NOMO-1 treated with DMSO at 0.1 percent for 48 hours (cell line): ENCODE measurements at regions not wholly inside any gene's neighbourhood (a gene's known extent, or its start where the extent isn't known, plus 50 kb on each side); places are given as distances from the start of the nearest gene placed in this dataset.
A peak's percentile ranks its signal among the peaks of the same experiment; 100 is the strongest.
"Not testable (repeated sequence)": the region's sequence is repeated elsewhere in the genome, so short reads cannot be mapped to it uniquely, and the experiment has no call there.

ENCODE experiments used
- DNase-seq: peaks from one replicate; lab custom pipeline; 2025; ENCODE audit not compliant: unreplicated experiment; lab: John Stamatoyannopoulos, UW

- no peak for DNase-seq
These were observed 154.0 kb downstream of the REEP3 start for GRCh38 chr10:63675171-63675570.

DNA sequence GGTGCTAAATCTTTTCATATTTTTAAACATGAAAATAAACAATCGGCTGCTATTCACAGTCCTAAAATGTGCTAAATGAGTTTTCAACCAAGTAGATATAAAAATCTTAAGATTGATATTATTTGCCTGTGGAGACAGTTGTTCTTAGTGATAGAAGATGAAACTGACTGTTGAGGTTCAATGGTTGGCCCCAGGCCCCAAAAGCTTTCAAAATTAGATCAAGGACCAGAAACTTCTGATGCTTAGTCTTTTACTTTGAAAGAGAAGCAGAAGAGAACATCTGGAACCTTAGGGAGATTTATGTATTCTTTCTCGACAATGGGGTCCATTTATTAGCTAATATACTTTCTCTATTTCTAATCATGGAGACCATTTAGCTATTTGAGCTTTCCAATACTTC lies 155.8 kb downstream of the REEP3 start:
- DNase-seq: no peak

- DNase-seq: not testable (repeated sequence)
These were observed 159.3 kb downstream of the REEP3 start for GRCh38 chr10:63680545-63680944.

DNA sequence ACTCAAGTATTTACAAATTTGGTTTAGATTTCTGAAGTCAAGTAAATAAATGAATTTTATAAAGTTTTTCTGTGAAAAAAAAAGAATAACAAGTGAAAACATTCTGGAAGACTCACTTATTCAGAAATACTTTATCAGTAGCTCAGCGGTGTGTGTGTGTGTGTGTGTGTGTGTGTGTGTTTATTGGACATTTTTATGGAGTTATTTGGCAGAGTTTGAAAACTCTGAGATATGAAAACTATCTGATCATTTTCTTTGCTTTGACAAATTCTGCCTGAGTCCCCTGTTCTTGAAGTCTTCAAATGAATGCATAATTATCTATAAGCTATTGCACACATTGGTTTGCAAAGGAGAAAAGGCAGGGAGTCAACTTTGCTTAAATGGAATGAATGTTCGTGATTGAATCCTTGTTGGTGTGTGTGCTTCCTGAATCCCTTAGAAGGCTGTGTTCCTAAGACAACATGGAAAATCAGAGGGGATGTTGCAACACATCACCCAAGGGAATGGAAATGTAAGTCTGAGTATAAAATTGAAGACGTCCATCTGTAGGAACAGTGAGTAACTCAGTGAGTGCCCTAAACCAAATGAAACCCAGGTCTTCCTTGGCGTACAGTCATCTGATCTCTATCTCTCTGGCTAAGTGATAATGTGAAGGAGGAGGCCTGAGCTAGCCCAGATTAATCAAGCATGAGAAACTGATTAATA lies 160.9 kb downstream of the REEP3 start:
- no peak for DNase-seq

GRCh38 chr10:63682698-63683052 lies 161.5 kb downstream of the REEP3 start:
- not testable (repeated sequence) for DNase-seq

DNA sequence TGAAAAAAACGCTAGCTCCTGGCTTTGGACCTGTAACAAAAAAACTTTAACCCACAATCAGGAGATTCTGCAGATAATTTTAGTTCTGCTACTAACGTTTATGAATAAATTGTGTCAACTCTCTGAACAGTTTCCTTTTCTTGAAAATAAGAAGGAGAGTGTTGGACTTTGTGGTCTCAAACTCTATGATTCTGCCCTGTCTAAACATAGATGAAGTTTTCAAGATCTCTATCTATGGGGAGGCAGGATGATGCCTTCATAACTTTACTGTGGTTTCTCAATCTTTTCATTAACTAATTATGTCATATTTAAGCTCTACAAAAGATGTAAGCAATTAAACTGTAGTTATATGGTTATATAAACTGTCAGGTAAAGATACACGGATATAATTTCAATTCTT lies 162.0 kb downstream of the REEP3 start:
- no peak for DNase-seq

- no peak for DNase-seq
These were observed 162.5 kb downstream of the REEP3 start for GRCh38 chr10:63683686-63684085.

GRCh38 chr10:63684257-63684936 lies 163.2 kb downstream of the REEP3 start:
- DNase-seq: no peak

- no peak for DNase-seq
These were observed 168.6 kb downstream of the REEP3 start for GRCh38 chr10:63689768-63690167.

GRCh38 chr10:63692220-63692896 lies 171.2 kb downstream of the REEP3 start:
- DNase-seq: peak; percentile 47

DNA sequence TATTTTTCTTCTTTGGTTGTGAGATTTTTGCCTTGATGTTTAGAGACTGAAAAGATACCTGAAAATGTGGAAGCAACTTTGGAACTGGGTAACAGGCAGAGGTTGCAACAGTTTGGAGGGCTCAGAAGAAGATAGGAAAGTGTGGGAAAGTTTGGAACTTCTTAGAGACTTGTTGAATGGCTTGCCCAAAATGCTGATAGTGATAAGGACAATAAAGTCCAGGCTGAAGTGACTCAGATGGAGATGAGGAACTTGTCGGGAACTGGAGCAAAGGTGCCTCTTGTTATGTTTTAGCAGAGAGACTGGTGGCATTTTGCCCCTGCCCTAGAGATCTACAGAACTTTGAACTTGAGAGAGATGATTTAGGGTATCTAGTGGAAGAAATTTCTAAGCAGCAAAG lies 171.8 kb downstream of the REEP3 start:
- not testable (repeated sequence) for DNase-seq

DNA sequence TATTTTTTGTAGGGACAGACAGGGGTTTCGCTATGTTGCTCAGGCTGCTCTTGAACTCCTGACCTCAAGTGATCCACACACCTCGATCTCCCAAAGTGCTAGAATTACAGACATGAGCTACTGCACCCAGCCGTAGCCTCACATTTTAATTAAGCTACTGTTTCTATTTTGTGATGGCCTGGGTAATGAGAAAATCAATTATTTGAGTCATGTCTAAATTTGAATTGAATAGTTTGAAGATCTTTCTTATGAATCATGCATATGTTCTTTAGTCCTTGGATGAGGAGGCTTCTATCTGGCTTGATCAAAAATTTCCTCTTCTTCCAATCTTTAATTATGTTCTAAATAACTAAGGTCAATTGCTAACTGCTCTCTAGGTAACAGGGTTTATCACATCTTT lies 175.0 kb downstream of the REEP3 start:
- DNase-seq: no peak

- peak; percentile 28 for DNase-seq
These were observed 177.0 kb downstream of the REEP3 start for GRCh38 chr10:63697956-63698786.

DNA sequence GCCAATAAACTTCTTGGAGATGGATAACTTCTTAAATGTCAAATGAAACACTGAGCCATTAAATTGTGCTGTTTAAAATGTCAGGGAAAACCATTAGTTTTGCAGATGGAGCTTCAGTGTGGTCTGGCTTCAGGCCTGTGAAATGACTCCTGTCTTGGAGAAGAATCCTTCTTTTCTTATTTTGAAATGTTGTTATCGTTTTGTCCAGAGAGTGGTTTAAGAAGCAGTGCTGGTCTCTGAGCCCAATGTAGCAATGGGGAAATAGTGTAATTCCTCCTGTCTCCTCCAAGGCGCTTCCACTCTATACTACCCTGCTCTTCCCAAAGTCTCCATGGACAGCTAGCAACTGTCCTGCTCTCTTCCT lies 177.6 kb downstream of the REEP3 start:
- DNase-seq: no peak

- DNase-seq: no peak
These were observed 178.8 kb downstream of the REEP3 start for GRCh38 chr10:63699785-63700613.

DNA sequence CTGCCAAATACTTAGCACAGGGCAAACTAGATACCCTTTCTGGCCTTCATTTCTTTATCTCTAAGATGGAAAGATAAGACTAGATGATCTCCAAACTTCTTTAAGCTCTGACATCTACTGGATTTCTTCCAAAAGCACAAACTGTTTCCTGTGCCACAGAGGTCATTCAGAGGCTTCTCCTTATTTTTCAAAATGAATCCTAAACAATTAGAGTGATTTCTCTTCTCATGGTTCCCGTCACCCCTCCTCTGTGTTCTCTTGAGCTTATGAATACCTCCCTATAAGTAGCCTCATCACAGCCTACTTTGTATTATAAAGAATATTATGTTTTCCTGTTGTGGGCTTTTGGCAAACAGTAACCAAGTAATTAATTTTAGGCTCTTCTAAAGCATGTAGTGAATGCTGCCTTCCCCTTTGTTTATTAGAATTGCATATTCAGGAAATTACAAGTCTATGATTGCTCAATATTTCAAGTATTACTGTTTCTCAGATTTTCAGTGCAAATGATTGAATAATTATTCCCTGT lies 179.5 kb downstream of the REEP3 start:
- DNase-seq: peak; percentile 16

GRCh38 chr10:63702092-63702491 lies 180.9 kb downstream of the REEP3 start:
- no peak for DNase-seq

DNA sequence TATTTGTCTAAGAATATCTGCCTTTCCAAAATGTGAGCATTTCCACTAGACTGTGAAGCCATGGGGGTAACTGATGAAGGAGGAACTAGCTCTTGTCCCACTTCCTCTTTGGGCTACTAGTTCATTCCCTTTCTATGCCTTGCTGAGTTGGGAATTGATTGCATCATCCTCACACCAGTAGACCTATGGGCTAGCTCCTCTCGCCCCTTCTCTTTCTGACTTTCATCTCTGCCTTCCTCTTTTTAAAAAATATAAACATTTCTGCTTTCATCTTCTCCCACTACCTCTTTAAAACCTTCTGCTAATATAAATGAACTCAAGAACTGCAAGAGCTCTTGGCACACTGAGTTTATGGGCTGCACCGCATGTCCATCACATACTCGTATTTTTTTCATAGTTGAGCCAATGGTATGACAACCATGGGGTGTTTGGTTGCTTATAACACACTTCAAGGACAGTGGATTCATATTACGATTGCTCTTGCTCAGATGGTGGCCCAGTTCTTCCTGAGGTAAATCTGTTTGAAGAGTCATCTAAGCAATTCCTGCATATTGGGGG lies 182.0 kb downstream of the REEP3 start:
- DNase-seq: peak; percentile 99

DNA sequence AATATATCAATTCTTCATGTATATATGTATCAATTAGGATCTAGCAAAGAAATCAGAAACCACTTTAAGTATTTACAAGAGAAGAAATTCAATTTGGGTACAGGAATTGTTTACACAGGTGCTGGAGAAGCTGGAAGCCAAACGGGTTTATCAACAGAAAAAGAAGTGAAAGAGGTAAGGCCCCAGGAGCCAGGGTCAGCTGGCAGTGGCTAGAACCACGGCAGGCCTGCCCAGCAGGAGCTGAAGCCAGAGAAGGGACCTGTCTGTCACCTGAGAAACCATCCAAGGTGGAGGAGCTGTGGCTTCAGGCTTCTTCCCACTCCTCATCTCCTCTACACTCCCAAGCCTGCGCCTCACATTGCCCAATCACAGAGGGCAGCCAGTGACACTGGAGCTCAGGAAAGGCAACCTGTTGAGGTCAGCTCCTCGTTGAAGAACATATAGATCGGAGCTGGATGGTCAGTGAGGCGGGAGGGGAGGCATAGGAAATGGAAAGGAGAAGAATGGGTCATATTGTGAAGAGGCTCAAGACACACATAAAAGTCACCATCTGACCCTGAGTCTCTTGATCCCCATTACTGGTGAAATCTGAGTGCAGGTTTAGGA lies 182.6 kb downstream of the REEP3 start:
- no peak for DNase-seq
